EH (cell line): ENCODE measurements at regions not wholly inside any gene's neighbourhood (a gene's known extent, or its start where the extent isn't known, plus 50 kb on each side); places are given as distances from the start of the nearest gene placed in this dataset.
"Not testable (repeated sequence)": the region's sequence is repeated elsewhere in the genome, so short reads cannot be mapped to it uniquely, and the experiment has no call there.

Experiments used
- DNase-seq: peaks from one replicate; pipeline ENCODE4 v3.0.0-alpha.2; 2015; ENCODE audit warnings: low read depth

DNA sequence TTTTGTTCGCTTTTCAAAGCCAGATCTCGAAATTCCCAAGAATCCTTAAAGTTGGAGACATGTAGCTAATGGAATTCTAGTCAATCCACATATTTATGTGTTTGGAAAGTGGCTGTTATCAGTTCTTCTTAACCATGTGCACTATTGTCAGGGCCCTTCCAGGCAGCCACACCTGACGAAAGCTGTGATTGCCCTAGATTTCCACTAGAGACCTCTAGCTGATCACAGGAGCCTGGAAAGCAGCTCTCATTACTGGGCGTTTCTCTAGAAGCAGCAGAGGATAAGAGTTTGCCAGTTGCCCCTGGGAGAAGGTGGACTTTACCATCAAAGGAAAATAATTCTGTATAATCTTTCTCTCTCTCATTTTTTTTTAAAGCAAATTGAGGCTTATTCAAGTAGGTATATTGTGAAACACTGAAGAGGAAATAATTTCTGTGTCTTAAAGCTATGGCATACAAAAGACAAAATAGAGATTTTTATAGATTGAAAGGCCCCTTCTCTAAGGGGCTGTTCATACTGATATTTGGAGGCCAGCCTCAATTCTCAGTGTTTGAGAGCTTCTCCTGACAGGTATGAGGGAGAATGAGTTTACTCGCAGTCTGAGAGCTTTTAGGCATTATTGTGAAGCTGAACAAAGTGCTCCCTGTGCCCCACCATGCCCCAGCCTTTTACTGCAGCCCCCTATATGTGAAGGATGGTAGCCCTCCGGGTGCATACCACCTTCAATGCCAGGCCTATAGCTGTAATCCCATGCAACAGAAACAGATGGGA, 405.4 kb upstream of the ACTBL2 start:
- peak; percentile 57 for DNase-seq

DNA sequence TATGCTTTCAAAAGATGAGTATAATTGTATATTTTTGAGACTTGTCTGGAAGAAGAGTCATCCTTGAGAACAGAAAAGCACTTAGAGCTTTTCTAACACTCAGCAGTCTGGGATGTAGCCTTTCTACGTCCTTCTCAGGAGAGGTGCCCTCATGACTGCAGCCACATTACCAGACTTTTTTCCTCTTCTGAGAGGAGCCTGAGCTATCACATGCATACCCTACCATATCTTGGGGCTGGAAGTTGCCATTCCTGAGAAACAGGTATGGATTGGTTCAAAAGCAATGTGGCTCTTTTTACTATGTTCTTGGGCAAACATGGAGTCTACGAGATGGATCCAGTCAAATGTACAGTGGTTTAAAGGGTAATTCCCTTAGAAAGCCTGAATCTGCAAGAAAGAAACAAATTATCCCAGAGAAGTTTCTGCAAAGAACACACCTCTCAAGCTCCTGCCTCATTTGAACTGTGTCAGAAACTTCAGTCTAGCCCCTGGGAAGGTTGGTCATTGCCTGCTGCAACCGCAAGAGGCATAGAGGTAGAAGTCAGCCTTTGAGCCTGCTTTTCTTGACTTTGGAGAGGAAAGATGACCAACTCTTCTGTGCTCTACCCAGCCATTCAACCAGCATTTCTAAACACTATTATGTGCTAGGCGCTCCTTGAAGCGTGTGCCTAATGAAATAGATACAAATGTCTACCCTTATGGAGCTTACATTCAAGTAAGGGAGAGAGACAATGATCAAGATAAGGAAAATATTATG, 401.9 kb upstream of the ACTBL2 start:
- no peak for DNase-seq

DNA sequence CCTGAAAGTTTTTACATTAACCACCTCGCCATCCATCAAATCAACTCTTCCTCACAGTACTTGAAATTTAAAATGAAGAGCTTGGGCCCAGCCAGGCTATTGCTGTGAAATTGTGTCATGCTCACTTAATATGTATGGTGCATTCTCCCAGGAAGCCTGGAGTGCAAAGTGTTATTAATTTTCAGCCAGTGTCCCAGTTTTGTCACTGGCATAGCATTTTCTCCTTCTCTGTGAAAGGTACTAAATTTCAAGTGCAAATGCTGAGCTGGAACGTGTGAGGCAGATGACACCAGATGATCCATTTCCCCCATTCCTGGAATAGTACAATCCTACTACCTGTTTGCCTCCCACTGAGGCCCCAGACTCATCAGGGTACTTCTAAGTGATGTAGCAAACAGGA, 397.6 kb upstream of the ACTBL2 start:
- no peak for DNase-seq

DNA sequence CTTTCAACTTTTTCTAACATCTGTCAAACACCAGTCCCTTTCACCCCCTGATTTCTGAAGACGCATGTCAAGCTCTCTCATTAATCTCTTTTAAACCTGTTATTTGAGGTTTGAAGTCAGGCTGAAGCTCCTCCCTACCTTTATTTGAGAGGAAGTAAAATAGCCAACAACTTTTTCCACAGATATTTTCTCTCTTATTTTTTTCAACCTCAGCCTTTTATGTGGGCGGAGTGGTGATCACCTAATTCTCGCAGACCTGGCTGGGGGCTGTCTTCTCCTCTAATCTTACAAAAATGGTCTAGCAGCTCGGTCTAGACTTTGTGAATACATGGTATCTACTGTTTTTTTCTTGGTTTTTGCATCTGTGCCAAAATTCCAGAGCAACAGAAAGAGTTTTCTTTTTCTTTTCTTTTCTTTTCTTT, 395.7 kb upstream of the ACTBL2 start:
- no peak for DNase-seq

DNA sequence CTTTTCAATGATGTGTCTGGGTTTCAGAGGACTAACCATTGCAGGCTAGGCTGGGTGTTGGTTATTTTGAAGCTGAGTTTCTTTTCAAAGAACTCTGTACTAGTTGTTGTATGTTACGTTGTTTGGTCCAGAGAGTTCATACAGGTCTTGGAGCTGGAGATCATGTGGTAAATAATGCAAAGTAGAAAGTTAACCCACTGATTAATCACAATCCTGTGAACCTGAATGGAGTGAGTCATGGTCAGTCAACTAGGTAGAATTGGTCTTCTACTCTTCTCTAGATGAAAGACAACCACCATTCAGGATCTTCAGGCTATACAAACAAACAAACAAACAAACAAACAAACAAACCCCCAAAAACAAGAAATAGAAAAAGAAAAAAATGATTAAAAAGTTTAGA, 388.9 kb upstream of the ACTBL2 start:
- DNase-seq: no peak

DNA sequence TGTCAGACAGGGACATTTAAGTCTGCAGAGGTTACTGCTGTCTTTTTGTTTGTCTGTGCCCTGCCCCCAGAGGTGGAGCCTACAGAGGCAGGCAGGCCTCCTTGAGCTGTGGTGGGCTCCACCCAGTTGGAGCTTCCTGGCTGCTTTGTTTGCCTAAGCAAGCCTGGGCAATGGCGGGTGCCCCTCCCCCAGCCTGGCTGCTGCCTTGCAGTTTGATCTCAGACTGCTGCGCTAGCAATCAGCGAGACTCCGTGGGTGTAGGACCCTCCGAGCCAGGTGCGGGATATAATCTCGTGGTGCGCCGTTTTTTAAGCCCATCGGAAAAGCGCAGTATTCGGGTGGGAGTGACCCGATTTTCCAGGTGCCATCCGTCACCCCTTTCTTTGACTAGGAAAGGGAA, 387.7 kb upstream of the ACTBL2 start:
- not testable (repeated sequence) for DNase-seq

DNA sequence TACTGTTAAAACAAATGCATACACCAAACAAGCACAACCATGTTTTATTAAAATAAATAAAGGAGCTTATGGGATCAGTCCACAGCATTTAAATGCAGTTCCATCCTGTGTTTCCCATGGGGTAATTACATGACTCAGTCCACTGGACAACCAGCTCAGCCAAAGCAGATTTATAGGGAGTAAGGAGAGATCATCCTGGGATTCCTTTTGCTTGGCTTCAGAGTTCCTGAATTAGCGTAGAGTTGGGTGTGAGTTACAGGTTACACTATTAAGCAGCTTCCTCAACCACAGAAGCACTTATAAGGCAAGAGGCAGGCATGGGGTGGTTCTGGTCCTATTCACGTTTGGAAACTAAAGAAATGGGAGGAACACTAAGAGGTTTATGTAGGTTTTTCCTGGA, 381.1 kb upstream of the ACTBL2 start:
- DNase-seq: peak; percentile 95

DNA sequence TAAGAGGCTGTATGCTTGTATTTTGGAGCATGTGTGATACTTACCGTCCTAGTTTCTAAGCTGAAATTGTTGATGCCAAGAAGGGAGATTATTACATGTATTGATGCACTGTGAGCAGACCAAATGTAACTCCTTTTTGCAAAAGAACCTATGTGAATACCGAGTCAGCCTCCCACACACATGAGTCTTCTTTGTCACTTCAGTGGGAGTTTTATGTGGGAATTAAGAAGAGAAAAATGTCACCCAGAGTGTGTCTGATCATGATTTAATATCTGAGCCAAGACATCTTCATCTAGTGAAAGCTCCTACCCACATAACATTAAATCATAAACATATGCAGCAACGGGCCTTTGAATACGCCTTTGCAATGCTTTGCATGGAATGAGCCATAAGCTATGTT, 380.3 kb upstream of the ACTBL2 start:
- no peak for DNase-seq

DNA sequence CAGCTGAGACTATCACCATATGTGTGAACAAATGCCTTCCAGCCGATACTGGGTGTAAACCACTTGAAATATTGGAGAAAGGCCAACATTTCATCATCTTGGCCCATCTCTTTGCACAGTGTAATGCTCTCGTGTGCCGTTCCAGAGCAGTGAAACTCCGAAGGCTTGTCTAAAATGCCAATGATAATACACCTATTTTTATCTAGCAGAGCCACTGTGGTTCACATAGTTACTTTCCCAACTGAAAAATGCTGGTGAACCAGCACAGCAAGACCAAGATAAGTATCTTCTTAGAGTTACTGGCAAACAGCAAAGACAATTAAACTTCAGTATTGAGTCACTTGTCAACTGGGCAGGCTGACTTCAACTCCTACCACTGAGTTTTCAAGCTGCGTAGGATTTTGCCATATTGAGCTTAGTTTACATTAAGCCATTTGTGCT, 379.9 kb upstream of the ACTBL2 start:
- DNase-seq: peak; percentile 96

DNA sequence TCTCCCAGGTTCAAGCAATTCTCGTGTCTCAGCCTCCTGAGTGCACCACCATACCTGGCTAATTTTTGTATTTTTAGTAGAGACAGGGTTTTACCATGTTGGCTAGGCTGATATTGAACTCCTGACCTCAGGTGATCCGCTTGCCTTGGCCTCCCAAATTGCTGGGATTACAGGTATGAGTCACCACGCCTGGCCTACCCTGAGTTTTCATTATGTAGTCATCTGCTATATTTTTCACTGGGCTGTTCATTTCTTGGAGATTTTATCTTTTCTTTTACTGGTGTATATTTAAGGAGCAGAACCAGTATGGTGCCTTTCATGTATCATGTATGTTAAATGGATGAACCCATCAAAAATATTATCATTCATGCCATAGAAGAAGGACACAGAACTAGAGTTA, 377.0 kb upstream of the ACTBL2 start:
- no peak for DNase-seq

DNA sequence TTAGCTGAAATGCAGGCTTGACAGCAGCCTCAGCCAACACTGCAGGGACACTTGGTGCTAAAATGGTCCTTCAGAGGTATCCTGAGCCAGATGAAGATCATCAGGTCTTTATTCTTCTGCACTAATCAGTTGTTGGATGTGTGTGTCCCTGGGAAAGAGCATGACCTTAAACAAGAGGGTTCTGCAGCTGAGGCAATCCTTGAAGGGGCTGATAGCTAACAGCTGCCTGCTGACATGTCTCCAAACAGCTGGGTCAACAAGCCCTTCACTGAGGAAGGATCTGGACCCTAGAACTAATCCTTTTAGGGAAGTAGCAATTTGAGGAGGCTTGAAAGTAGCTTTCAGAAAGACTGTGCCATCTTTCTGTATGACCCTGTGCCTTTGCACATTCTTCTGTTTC, 376.3 kb upstream of the ACTBL2 start:
- no peak for DNase-seq

DNA sequence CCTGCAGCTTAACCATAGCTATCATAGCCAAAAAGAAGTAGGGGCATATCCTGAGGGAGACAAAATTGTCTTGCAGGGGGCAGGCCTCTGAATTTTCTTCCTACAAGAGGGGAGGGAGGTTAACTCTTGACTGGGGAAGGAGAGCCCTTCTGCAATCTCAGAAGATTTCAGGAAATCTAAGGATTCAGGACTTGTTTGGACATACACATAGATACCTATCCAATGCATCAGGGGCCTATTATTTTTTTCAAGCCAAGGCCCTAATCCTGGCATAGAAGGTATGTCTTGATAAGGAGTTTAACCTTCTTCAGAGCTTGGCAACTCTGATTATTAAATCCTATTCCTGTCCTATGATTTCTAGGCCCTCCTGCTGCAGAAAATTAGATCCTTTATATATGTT, 375.1 kb upstream of the ACTBL2 start:
- no peak for DNase-seq

DNA sequence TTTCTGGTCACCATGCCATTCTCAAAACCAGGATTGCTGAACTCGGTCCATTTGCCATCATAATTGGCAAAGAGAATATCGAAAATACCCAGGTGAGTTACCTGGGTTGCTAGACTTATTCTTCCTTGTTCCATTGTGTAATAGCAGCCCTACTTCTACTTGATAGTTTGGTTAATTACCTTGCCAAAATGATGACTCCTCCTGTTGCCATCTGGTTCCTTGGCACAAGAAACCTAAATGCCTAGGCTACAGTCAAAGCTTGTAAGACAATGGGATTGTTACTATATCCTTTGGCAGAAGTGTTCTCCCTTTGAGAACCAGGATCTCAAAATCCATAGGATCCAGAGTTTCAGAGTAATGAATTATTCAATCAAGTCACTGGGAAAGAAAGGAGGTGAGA, 373.2 kb upstream of the ACTBL2 start:
- DNase-seq: no peak

DNA sequence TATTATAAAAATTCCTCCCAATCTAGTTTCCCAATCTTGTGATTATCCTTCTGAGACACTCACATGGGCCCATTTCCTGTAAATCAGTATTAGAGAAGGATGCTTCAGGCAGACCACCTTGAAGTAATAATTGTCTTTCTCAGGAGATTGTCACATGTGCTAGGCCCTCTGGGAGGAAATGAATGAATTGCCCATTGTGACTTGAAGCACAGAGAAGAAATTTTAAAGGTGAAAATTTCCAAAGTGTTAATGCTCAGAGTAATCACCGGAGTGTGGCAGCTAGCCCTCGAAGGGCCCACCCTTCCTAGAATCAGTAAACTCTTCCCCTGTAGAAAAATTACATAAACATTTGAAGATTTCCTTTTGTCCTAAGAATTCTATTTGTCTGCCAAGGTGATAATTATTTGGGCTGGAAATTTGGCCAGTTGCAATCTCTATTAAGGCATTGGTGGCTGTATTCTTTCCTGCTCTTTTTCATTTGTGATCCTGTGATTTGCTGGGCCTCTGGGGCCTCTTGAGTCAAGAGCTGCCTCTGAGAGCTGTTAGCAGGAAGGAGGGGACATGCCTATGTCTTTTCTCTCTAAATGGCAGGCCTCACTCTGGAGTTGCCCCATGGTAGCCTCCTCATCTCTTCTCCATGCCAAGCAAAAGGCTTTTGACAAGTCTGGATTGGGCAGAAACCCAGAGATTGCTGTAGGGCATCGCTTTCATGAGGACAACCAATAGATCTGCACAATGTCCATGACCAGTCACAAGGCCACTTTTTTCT, 371.5 kb upstream of the ACTBL2 start:
- DNase-seq: no peak

DNA sequence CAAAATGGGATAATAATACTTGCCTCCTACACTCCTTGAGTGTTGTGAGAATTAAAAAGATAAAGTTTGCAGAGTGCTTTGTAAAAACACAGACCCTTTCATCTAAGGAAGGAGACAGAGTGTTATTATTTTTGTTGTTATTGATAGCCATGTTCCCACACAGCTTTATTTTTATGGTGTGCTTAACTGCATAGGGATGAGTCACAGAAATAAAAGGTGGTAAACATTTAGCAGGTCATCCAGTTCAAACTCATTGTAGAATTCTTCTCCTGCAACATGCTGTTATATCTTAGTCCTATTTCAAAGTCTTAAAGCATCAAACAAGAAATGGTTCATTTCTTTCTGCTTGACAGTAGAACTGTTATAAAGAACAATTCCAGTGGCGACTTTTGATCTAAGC, 367.5 kb upstream of the ACTBL2 start:
- DNase-seq: no peak

DNA sequence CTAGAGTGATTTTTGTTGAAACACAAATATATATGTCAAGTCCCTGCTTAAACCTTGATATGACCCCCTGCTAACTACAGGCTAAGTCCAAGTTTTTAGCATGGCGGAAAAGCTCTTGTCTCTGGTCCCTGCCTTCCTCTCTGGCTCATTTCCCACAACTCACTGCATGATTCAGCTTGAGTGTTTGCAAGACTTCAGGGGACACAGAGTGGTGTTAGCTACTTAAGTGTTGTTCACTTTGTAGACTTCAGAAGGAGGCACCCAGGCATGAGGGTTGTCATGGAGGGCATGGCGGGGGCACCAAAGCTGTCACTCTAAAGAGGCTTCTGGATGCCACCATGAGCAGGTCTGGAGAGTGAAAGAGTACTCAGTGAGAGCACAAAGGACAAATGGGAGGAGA, 362.4 kb upstream of the ACTBL2 start:
- DNase-seq: no peak

DNA sequence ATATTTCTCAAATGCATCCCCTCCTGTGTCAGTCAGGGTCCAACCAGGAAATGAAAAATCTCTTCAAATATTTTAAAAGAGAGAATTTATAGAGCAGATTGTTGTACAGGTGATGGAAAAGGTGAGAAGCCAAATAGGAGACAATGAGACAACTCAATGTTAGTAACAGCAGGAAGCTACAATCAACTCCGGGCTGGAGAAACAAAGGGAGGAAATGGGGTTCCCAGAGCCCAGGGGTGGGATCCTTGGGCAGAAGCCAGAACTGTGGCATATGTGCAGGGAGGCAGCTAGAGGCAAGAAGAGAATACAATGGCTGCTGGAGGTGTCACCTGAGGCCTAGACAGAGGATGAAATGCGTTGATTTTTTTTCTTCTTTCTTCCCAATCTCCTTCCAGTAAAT, 361.8 kb upstream of the ACTBL2 start:
- no peak for DNase-seq

DNA sequence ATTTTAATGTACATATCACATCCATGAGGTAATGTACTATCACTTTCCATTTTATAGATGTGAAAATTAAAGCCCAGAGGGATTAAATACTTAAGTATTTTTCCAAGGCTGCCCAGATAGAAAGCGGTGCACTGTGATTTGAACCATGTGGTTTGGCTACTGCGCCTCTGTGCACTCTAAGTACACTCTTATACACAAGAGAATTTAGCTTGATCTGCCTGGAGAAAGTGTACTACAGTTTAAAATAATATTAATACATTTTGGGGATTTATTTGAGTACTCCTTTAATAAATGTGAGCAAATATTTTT, 360.4 kb upstream of the ACTBL2 start:
- no peak for DNase-seq

DNA sequence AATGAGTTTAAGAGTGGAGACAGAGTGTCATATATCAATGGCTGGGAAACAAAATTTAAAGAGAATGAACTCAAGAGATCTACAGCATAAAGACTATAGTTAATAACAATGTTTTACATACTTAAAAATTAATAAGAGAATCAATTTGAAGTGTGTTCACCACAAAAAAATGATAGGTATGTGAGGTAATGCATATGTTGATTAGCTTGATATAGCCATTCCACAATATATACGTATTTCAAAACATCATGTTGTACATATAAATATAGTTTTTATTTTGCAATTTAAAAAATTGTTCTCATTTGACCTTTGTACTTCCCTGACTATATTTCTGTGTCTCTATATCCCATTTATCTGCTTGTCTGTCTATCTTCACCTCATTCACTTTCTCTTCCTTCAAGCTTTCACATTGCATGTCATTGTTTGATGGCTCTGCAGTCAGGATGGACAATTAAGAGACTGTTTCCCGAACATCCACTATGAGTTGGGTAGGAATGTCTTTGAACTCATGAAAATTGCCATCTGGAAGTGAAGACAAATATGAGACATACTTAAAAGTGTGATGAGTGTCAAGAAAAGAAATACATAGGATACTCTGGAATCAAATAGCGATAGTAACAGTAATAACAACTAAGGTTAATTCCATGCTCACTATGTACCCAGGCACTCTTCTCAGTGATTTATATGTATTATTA, 359.9 kb upstream of the ACTBL2 start:
- DNase-seq: no peak

DNA sequence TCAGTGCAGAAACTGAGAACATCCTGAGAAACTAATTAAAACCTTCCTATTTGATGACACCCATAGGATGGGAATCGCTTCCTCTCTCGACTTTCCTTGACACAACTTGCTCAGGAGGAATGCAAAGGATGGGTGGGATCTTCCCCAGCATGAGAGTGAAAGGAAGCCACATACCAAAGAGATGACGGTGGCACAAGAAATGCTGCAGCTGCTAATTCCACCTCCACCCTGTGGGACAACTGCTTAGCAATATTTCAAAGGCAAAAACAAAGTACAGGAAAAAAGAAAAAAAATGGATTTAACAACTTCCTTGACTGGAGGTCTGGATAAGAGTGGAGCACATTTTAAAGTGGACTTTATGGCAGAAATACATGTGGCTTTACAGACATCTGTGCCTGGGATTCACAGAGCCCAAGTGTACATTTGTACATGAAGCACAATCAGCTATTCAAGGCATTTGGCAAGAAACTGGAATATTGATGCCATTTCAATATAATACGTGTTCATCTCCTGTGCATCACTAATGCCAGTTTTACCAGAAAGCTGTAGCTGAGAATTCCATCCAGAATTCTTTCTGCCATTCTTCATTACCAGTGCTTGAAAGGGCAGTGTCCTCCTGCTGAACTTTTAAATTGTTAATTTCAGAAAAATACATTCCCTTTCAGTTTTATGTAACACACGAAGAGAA, 359.2 kb upstream of the ACTBL2 start:
- DNase-seq: peak; percentile 99

DNA sequence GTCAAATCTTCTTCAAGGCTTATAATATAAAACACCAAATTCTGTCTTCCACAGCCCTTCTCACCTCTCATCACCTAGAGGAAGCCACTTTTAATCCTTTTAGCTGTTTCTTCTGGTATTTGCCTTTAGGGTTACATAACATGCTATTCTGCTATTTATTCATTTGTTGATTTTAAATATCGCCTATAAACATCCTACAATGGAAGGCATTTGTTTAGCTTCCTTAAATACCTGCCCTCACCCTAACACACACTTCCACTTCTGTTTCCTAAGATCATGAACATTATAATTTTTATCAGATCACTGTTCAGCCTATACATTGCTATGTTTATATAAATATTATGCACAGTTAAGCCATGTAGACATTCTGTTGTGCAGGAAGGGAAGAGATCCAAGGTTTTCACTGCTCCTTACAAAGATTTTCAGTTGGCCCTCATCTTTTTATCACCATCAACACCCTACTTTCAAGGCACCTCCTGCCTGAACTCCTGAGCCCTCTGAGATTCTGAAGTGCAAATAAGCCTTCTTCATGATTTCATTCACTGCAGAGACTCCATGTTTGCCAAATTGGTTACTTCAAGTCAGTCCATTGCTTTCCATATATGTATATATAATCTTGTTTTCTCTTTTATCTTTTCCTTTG, 356.9 kb upstream of the ACTBL2 start:
- DNase-seq: no peak
